Spleen (tissue), 11 donors: ENCODE measurements at regions not wholly inside any gene's neighbourhood (a gene's known extent, or its start where the extent isn't known, plus 50 kb on each side); places are given as distances from the start of the nearest gene placed in this dataset.

Source experiments
- DNase-seq: peaks from one replicate; pipeline ENCODE4 v3.0.0-alpha.2; 2020
- H3K27ac ChIP-seq, 8 donors: fragments of 200-600 bp; sonication (generic) in 7 of 8; 1 replicate in 4 of 8; 2 replicates in 4 of 8; pipeline versions ENCODE4 v1.5.0 to v1.8.0; 2016 to 2021; ENCODE audit warnings: inconsistent platforms in 4 of 8, mild to moderate bottlenecking in 4 of 8, moderate library complexity in 1 of 8
- H3K27me3 ChIP-seq, 7 donors: fragments of 200-600 bp; sonication (generic) in 6 of 7; replicated peaks in 1 of 7; 1 replicate in 4 of 7; 2 replicates in 3 of 7; pipeline versions ENCODE4 v1.5.0 to v1.8.0; 2016 to 2021; ENCODE audit warnings: inconsistent platforms in 3 of 7, mild to moderate bottlenecking in 1 of 7
- H3K36me3 ChIP-seq, 6 donors: fragments of 200-600 bp; sonication (generic) in 5 of 6; 1 replicate in 4 of 6; 2 replicates in 2 of 6; pipeline versions ENCODE4 v1.5.0 to v1.8.0; 2016 to 2021; ENCODE audit warnings: inconsistent platforms in 2 of 6
- H3K4me1 ChIP-seq, 6 donors: fragments of 200-600 bp; sonication (generic) in 5 of 6; 1 replicate in 3 of 6; 2 replicates in 3 of 6; pipeline versions ENCODE4 v1.5.0 to v1.8.0; 2016 to 2021; ENCODE audit warnings: inconsistent platforms in 3 of 6
- H3K4me3 ChIP-seq, 8 donors: fragments of 200-600 bp; sonication (generic) in 7 of 8; 1 replicate in 4 of 8; 2 replicates in 4 of 8; pipeline versions ENCODE4 v1.5.0 to v1.8.0; 2016 to 2021; ENCODE audit warnings: inconsistent platforms in 4 of 8, mild to moderate bottlenecking in 4 of 8, moderate library complexity in 2 of 8
- H3K9me3 ChIP-seq, 8 donors: fragments of 200-600 bp; sonication (generic) in 7 of 8; 1 replicate in 4 of 8; 2 replicates in 4 of 8; pipeline versions ENCODE4 v1.5.0 to v1.8.0; 2016 to 2021; ENCODE audit warnings: inconsistent platforms in 4 of 8
- CTCF ChIP-seq, 11 experiments: fragments of 200-600 bp in 7 of 11; fragments of 450-650 bp in 4 of 11; sonication (generic) in 4 of 11; IDR thresholded peaks in 8 of 11; conservative IDR thresholded peaks in 3 of 11; 1 replicate in 7 of 11; 2 replicates in 4 of 11; pipeline versions ENCODE4 v1.4.0 to v1.8.0; 2016 to 2021; ENCODE audit warnings: antibody characterized with exemption in 11 of 11, inconsistent platforms in 4 of 11, mild to moderate bottlenecking in 1 of 11
- POLR2A ChIP-seq, 3 donors: fragments of 450-650 bp; IDR thresholded peaks; one replicate each; pipeline ENCODE4 v1.5.1; 2017; ENCODE audit warnings: antibody characterized with exemption in 3 of 3, mild to moderate bottlenecking in 1 of 3
- POLR2AphosphoS5 ChIP-seq, 3 donors: sonication (generic); formaldehyde crosslinking; IDR thresholded peaks; one replicate each; pipeline ENCODE4 v1.5.1; 2017; ENCODE audit warnings: antibody characterized with exemption in 3 of 3
- WGBS, 5 donors: extraction: QIAGEN DNeasy Blood & Tissue Kit in 3 of 5; methylation state at CpG; one replicate each; pipeline versions ENCODE4 v1.1.5 to v1.1.7; 2013 to 2018; 5-methylcytosine and 5-hydroxymethylcytosine counted together
- intact Hi-C: fragments of 100-400 bp; cut with DNase I; formaldehyde crosslinking; loops from one replicate; pipeline ENCODE4 v1.15.0; 2023; ENCODE audit warnings: low total_unique reads
- donor health status: healthy with polysubstance abuse.
- donor health status: DM: no; HTN: no; CAD: no; lungs with moderate emphysema.
- donor health status: DM: no; HTN: no; CAD: no.
- donor health status: Bipolar disorder and iron deficiency.
- donor health status: healthy.
- donor health status: DM: no; HTN: no; CAD: no.
- donor health status: DM: yes; HTN: yes; CAD: no.

GRCh38 chr2:215849771-215850170 is 163.6 kb downstream of the MREG start:
- Histone ChIP-seq H3K27me3 (no peaks in the 10 kb centered on the region), H3K36me3 (no peaks in the 10 kb centered on the region), H3K27ac (no peak overlapping the region), H3K4me1 (peaks cover 0 to 17% (median 0%) of the 10 kb centered on the region in 6 donors), H3K9me3 (peaks cover 0 to 18% (median 11%) of the 10 kb centered on the region in 8 donors), H3K4me3 (no peak overlapping the region)
- intact Hi-C loops: no loop called here
- DNase-seq: no peak
- TF ChIP-seq POLR2AphosphoS5 (IDR thresholded peaks at IDR 0.05) (no peak), POLR2A (IDR thresholded peaks at IDR 0.05) (no peak)
- WGBS, 5 donors: 67 to 80% (median 75%) methylated on average over 6 of the region's 6 CpGs

DNA sequence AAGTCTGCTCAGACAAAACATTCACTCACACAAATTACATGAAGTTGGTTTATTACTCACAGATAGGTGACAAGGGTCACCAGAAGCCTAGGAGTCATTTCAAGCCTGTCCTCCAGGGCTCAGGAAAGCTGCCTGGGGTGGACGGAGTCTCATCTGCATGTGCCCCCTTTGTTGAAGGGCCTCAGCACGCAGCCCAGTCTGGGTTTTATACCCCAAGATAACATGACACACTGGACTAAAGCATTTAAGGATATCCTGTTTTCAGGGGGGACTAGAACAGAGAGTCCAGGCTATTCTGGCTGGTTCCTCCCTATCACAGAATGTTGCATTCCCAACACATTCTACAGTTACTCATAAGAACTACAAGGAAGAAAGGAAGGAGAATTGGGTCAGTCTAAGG is 164.7 kb downstream of the MREG start:
- TF ChIP-seq POLR2AphosphoS5 (IDR thresholded peaks at IDR 0.05): no peak
- TF ChIP-seq POLR2A (IDR thresholded peaks at IDR 0.05): no peak
- TF ChIP-seq CTCF (IDR thresholded peaks at IDR 0.05 in 8 of 11, conservative IDR thresholded peaks at IDR 0.05 in 3 of 11): no peak
- intact Hi-C loops: no loop called here
- H3K27ac ChIP-seq: no peak overlapping the region
- no peaks in the 10 kb centered on the region for H3K36me3 ChIP-seq
- no peaks in the 10 kb centered on the region for H3K27me3 ChIP-seq
- peaks cover 0 to 13% (median 6%) of the 10 kb centered on the region in 8 donors for H3K9me3 ChIP-seq
- no peak for DNase-seq
- WGBS, 5 donors: 63 to 94% (median 88%) methylated on average over 2 of the region's 2 CpGs
- peaks cover 0 to 17% (median 0%) of the 10 kb centered on the region in 6 donors for H3K4me1 ChIP-seq
- no peak overlapping the region for H3K4me3 ChIP-seq

- TF ChIP-seq POLR2AphosphoS5 (IDR thresholded peaks at IDR 0.05): no peak
- no peak for TF ChIP-seq CTCF (IDR thresholded peaks at IDR 0.05 in 8 of 11, conservative IDR thresholded peaks at IDR 0.05 in 3 of 11)
- TF ChIP-seq POLR2A (IDR thresholded peaks at IDR 0.05): no peak
- intact Hi-C loops: no loop called here
- DNase-seq: no peak
- 71 to 98% (median 91%) methylated on average over 3 of the region's 3 CpGs for WGBS, 5 donors
- H3K9me3 ChIP-seq: peaks cover 0 to 8% (median under 1%) of the 10 kb centered on the region in 8 donors
- H3K36me3 ChIP-seq: no peaks in the 10 kb centered on the region
- H3K27ac ChIP-seq: no peak overlapping the region
- no peaks in the 10 kb centered on the region for H3K27me3 ChIP-seq
- H3K4me3 ChIP-seq: no peak overlapping the region
- peaks cover 0 to 17% (median 0%) of the 10 kb centered on the region in 6 donors for H3K4me1 ChIP-seq
Measured at GRCh38 chr2:215848146-215848545, 165.2 kb downstream of the MREG start.

DNA sequence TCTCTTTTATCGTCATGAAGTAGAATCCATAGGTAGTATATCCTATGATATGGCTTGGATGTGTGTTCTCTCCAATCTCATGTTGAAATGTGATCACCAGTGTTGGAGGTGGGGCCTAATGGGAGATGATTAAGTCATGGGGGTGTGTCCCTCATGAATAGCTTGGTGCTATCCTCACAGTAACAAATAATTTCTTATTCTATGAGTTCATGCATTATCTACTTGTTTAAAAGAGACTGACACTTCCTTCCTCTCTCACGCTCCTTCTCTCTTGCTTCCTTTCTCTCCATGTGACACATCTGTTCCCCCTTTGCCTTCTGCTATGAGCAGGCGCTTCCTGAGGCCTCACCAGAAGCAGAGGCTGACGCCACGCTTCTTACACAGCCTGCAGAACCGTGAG is 165.6 kb downstream of the MREG start:
- no peak for DNase-seq
- Histone ChIP-seq H3K4me3 (no peak overlapping the region), H3K36me3 (no peaks in the 10 kb centered on the region), H3K27ac (no peak overlapping the region), H3K4me1 (peaks cover 0 to 17% (median 0%) of the 10 kb centered on the region in 6 donors), H3K27me3 (no peaks in the 10 kb centered on the region), H3K9me3 (peaks cover 0 to 3% (median 0%) of the 10 kb centered on the region in 8 donors)
- intact Hi-C loops: no loop called here
- WGBS, 5 donors: 55 to 78% (median 70%) methylated on average over 6 of the region's 6 CpGs
- TF ChIP-seq CTCF (IDR thresholded peaks at IDR 0.05 in 8 of 11, conservative IDR thresholded peaks at IDR 0.05 in 3 of 11) (no peak), POLR2A (IDR thresholded peaks at IDR 0.05) (no peak), POLR2AphosphoS5 (IDR thresholded peaks at IDR 0.05) (no peak)

DNA sequence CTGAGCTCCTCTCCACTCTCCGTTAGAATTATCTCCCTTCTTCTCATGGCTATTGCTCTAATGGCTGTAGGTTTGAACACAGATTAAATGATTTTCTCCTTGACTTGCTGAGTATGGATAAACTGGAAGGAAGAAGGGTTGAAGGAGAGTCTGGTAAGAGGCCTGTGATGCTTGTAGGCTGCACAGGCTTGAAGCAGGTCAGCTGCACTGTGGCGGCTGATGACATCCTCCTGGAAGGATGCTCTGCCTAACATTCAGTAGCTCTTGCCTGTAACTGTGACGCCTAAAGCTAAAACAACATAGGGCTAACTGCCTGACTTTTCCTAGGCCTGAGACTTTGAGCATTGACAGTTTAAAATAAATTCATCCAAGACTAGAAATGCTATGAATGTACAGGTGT is 166.3 kb downstream of the MREG start:
- no peak overlapping the region for H3K27ac ChIP-seq
- H3K27me3 ChIP-seq: no peaks in the 10 kb centered on the region
- DNase-seq: no peak
- no peaks in the 10 kb centered on the region for H3K36me3 ChIP-seq
- H3K4me3 ChIP-seq: no peak overlapping the region
- intact Hi-C loops: no loop called here
- no peak for TF ChIP-seq POLR2AphosphoS5 (IDR thresholded peaks at IDR 0.05)
- TF ChIP-seq CTCF (IDR thresholded peaks at IDR 0.05 in 8 of 11, conservative IDR thresholded peaks at IDR 0.05 in 3 of 11): no peak
- no peak for TF ChIP-seq POLR2A (IDR thresholded peaks at IDR 0.05)
- H3K4me1 ChIP-seq: peaks cover 0 to 17% (median 0%) of the 10 kb centered on the region in 6 donors
- WGBS, 5 donors: 91 to 97% (median 92%) methylated on average over 3 of the region's 3 CpGs
- no peaks in the 10 kb centered on the region for H3K9me3 ChIP-seq
